Gastrocnemius medialis (tissue), 4 donors: ENCODE measurements at regions not wholly inside any gene's neighbourhood (a gene's known extent, or its start where the extent isn't known, plus 50 kb on each side); places are given as distances from the start of the nearest gene placed in this dataset.

Experiments used
- ATAC-seq, 2 donors: fragments of 150-250 bp; one replicate each; pipeline ENCODE4 v1.9.1; 2016
- DNase-seq, 2 donors: peaks; one replicate each; pipeline ENCODE4 v3.0.0-alpha.2; 2019
- H3K27ac ChIP-seq, 4 donors: fragments of 200-600 bp; sonication (generic); 1 replicate in 1 of 4; 2 replicates in 3 of 4; pipeline ENCODE4 v1.5.1; 2016 to 2018; ENCODE audit warnings: mild to moderate bottlenecking in 2 of 4, moderate library complexity in 1 of 4
- H3K27me3 ChIP-seq, 3 donors: fragments of 200-600 bp; sonication (generic) in 2 of 3; 1 replicate in 1 of 3; 2 replicates in 2 of 3; pipeline versions ENCODE4 v1.5.1 to v1.6.0; 2016 to 2019; ENCODE audit warnings: mild to moderate bottlenecking in 1 of 3, moderate library complexity in 1 of 3
- H3K36me3 ChIP-seq, 2 donors: fragments of 200-600 bp; sonication (generic) in 1 of 2; one replicate each; pipeline ENCODE4 v1.5.1; 2017 to 2018
- H3K4me1 ChIP-seq, 2 donors: fragments of 200-600 bp; sonication (generic) in 1 of 2; one replicate each; pipeline ENCODE4 v1.5.1; 2016 to 2017; ENCODE audit warnings: mild to moderate bottlenecking in 2 of 2
- H3K4me3 ChIP-seq, 4 donors: fragments of 200-600 bp; sonication (generic) in 3 of 4; 1 replicate in 1 of 4; 2 replicates in 3 of 4; pipeline ENCODE4 v1.5.1; 2016 to 2019; ENCODE audit warnings: mild to moderate bottlenecking in 2 of 4
- H3K9me3 ChIP-seq, 3 donors: fragments of 200-600 bp; sonication (generic) in 2 of 3; 1 replicate in 1 of 3; 2 replicates in 2 of 3; pipeline ENCODE4 v1.5.1; 2016 to 2019
- CTCF ChIP-seq, 5 experiments: fragments of 450-650 bp in 3 of 5; fragments of 200-600 bp in 2 of 5; sonication (generic) in 2 of 5; IDR thresholded peaks in 4 of 5; conservative IDR thresholded peaks in 1 of 5; 1 replicate in 4 of 5; 2 replicates in 1 of 5; pipeline ENCODE4 v1.5.1; 2016 to 2019; ENCODE audit warnings: antibody characterized with exemption in 5 of 5, mild to moderate bottlenecking in 3 of 5, moderate library complexity in 3 of 5
- POLR2A ChIP-seq, 2 donors: fragments of 450-650 bp; IDR thresholded peaks; one replicate each; pipeline ENCODE4 v1.6.1; 2017; ENCODE audit warnings: antibody characterized with exemption in 2 of 2, mild to moderate bottlenecking in 2 of 2, moderate library complexity in 2 of 2
- in situ Hi-C, 4 donors: fragments of 200-750 bp; cut with MboI; loops; one replicate each; pipeline versions ENCODE4 v1.15.0 to v1.8.0; 2017; ENCODE audit warnings: low sequenced_read_pairs in 4 of 4
- intact Hi-C: fragments of 100-400 bp; cut with DNase I; formaldehyde crosslinking; loops from one replicate; pipeline ENCODE4 v1.15.1; 2023; ENCODE audit warnings: low total_unique reads

GRCh38 chr17:79446399-79447009, 164.3 kb downstream of the RBFOX3 start:
- DNase-seq = no peak
- no peak overlapping the region for H3K4me3 ChIP-seq
- no peak for TF ChIP-seq CTCF (IDR thresholded peaks at IDR 0.05 in 4 of 5, conservative IDR thresholded peaks at IDR 0.05 in 1 of 5)
- no peak for TF ChIP-seq POLR2A (IDR thresholded peaks at IDR 0.05)
- no peaks in the 10 kb centered on the region for H3K4me1 ChIP-seq
- H3K36me3 ChIP-seq = no peaks in the 10 kb centered on the region
- no peaks in the 10 kb centered on the region for H3K9me3 ChIP-seq
- no peak overlapping the region for H3K27ac ChIP-seq
- ATAC-seq = no peak
- intact Hi-C loops (no loop called here), in situ Hi-C loops (no loop called here)
- H3K27me3 ChIP-seq = peaks cover 0 to 3% (median 3%) of the 10 kb centered on the region in 3 donors

- Histone ChIP-seq H3K27ac (no peak overlapping the region), H3K4me3 (no peak overlapping the region), H3K9me3 (no peaks in the 10 kb centered on the region), H3K36me3 (no peaks in the 10 kb centered on the region), H3K27me3 (peaks cover 0 to 3% (median 3%) of the 10 kb centered on the region in 3 donors), H3K4me1 (no peaks in the 10 kb centered on the region)
- no peak for ATAC-seq
- TF ChIP-seq POLR2A (IDR thresholded peaks at IDR 0.05) (no peak), CTCF (IDR thresholded peaks at IDR 0.05 in 4 of 5, conservative IDR thresholded peaks at IDR 0.05 in 1 of 5) (no peak)
- in situ Hi-C loops = no loop called here
- DNase-seq = no peak
- intact Hi-C loops = no loop called here
These were observed 166.7 kb downstream of the RBFOX3 start for GRCh38 chr17:79444198-79444597.

- no peak overlapping the region for H3K4me3 ChIP-seq
- no peak overlapping the region for H3K27ac ChIP-seq
- H3K4me1 ChIP-seq = no peaks in the 10 kb centered on the region
- H3K27me3 ChIP-seq = peaks cover 0 to 10% (median 9%) of the 10 kb centered on the region in 3 donors
- no peaks in the 10 kb centered on the region for H3K9me3 ChIP-seq
- in situ Hi-C loops = no loop called here
- H3K36me3 ChIP-seq = no peaks in the 10 kb centered on the region
- ATAC-seq (no peak), DNase-seq (no peak)
- no peak for TF ChIP-seq CTCF (IDR thresholded peaks at IDR 0.05 in 4 of 5, conservative IDR thresholded peaks at IDR 0.05 in 1 of 5)
- no peak for TF ChIP-seq POLR2A (IDR thresholded peaks at IDR 0.05)
- intact Hi-C loops = no loop called here
These were observed 167.8 kb downstream of the RBFOX3 start for GRCh38 chr17:79443026-79443425.

- intact Hi-C loops = no loop called here
- H3K4me3 ChIP-seq = no peak overlapping the region
- H3K4me1 ChIP-seq = no peaks in the 10 kb centered on the region
- H3K36me3 ChIP-seq = no peaks in the 10 kb centered on the region
- TF ChIP-seq CTCF (IDR thresholded peaks at IDR 0.05 in 4 of 5, conservative IDR thresholded peaks at IDR 0.05 in 1 of 5) (no peak), POLR2A (IDR thresholded peaks at IDR 0.05) (no peak)
- peaks cover 0 to 22% (median 11%) of the 10 kb centered on the region in 3 donors for H3K27me3 ChIP-seq
- no peaks in the 10 kb centered on the region for H3K9me3 ChIP-seq
- no peak overlapping the region for H3K27ac ChIP-seq
- DNase-seq (no peak), ATAC-seq (no peak)
- in situ Hi-C loops = no loop called here
These were observed 169.3 kb downstream of the RBFOX3 start for GRCh38 chr17:79441356-79442160.
